Suprapubic skin (tissue), 4 donors: ENCODE measurements at regions not wholly inside any gene's neighbourhood (a gene's known extent, or its start where the extent isn't known, plus 50 kb on each side); places are given as distances from the start of the nearest gene placed in this dataset.

Experiments used
- DNase-seq, 2 donors: peaks; one replicate each; pipeline ENCODE4 v3.0.0-alpha.2; 2019; ENCODE audit warnings: low spot score in 2 of 2
- H3K27ac ChIP-seq: fragments of 200-600 bp; sonication (generic); one replicate; pipeline ENCODE4 v1.5.1; 2019
- H3K27me3 ChIP-seq: fragments of 200-600 bp; sonication (generic); one replicate; pipeline ENCODE4 v1.5.1; 2019
- H3K36me3 ChIP-seq: fragments of 200-600 bp; sonication (generic); one replicate; pipeline ENCODE4 v1.5.1; 2019
- H3K4me1 ChIP-seq: fragments of 200-600 bp; sonication (generic); one replicate; pipeline ENCODE4 v1.5.1; 2019
- H3K4me3 ChIP-seq: fragments of 200-600 bp; sonication (generic); one replicate; pipeline ENCODE4 v1.5.1; 2019; ENCODE audit warnings: mild to moderate bottlenecking
- H3K9me3 ChIP-seq: fragments of 200-600 bp; sonication (generic); one replicate; pipeline ENCODE4 v1.5.1; 2019
- EP300 ChIP-seq: sonication (generic); formaldehyde crosslinking; IDR thresholded peaks from one replicate; pipeline ENCODE4 v1.6.1; 2017; ENCODE audit warnings: antibody characterized with exemption
- POLR2A ChIP-seq, 2 donors: fragments of 450-650 bp; IDR thresholded peaks; one replicate each; pipeline ENCODE4 v1.6.1; 2017; ENCODE audit warnings: antibody characterized with exemption in 2 of 2, mild to moderate bottlenecking in 2 of 2, moderate library complexity in 2 of 2
- POLR2AphosphoS5 ChIP-seq, 3 donors: sonication (generic); formaldehyde crosslinking; IDR thresholded peaks; one replicate each; pipeline ENCODE4 v1.6.1; 2017; ENCODE audit warnings: antibody characterized with exemption in 3 of 3
- WGBS: methylation state at CpG from one replicate; pipeline ENCODE4 v1.1.5; 2018; 5-methylcytosine and 5-hydroxymethylcytosine counted together
- TF ChIP-seq, protein P1 (sequence below), 2 donors: fragments of 200-600 bp in 1 of 2; fragments of 450-650 bp in 1 of 2; sonication (generic) in 1 of 2; IDR thresholded peaks; one replicate each; pipeline ENCODE4 v1.5.1; 2016 to 2019; ENCODE audit warnings: antibody characterized with exemption in 2 of 2, mild to moderate bottlenecking in 1 of 2, moderate library complexity in 1 of 2

DNA sequence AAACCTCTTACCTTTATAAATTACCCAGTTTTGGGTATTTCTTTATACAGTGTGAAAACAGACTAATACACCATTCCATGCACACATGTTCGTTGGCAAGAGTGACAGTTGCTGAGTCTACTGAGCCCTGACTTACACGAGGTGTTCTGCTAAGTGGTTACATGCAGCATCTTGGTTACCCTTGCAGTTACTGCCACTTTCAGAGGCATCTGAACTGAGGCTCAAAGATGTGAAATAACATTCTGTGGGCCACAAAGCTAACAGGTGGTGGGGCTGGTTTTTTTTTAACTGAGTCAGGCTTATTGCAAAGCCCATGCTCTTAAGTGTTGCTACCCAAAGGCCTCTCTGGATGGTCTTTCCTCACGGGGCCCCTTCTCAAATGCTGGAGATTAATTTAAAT, 54.4 kb upstream of the GTSF1L start:
- WGBS, result 62% methylated on average over 3 of the region's 3 CpGs
- TF ChIP-seq, protein P1, sequence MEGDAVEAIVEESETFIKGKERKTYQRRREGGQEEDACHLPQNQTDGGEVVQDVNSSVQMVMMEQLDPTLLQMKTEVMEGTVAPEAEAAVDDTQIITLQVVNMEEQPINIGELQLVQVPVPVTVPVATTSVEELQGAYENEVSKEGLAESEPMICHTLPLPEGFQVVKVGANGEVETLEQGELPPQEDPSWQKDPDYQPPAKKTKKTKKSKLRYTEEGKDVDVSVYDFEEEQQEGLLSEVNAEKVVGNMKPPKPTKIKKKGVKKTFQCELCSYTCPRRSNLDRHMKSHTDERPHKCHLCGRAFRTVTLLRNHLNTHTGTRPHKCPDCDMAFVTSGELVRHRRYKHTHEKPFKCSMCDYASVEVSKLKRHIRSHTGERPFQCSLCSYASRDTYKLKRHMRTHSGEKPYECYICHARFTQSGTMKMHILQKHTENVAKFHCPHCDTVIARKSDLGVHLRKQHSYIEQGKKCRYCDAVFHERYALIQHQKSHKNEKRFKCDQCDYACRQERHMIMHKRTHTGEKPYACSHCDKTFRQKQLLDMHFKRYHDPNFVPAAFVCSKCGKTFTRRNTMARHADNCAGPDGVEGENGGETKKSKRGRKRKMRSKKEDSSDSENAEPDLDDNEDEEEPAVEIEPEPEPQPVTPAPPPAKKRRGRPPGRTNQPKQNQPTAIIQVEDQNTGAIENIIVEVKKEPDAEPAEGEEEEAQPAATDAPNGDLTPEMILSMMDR (IDR thresholded peaks at IDR 0.05), result no peak
- TF ChIP-seq POLR2A (IDR thresholded peaks at IDR 0.05) (no peak), EP300 (no peak), POLR2AphosphoS5 (IDR thresholded peaks at IDR 0.05) (no peak)
- DNase-seq, result no peak

DNA sequence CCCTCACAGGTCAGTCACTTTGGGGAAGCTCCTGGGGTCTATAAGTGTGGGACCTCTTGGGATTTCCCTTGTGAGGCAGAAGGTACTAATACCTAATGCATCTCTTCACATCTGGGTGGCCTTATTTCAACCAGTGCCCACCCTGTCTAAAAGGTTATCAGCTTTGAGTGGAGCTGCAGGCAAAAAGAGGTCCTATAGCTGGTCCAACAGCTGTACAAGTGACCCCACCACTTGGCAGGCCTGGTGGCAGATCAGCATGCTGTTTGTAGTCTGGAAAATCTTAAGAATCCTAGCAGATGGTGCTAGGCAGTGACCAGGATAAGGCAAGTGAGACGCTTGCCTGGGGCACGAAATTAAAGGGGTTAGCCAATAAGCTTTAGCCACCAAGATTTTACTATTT, 51.6 kb upstream of the GTSF1L start:
- H3K27ac ChIP-seq, result no peak overlapping the region
- peaks cover 7% of the 10 kb centered on the region for H3K27me3 ChIP-seq
- 82% methylated on average over 2 of the region's 2 CpGs for WGBS
- no peaks in the 10 kb centered on the region for H3K4me1 ChIP-seq
- H3K36me3 ChIP-seq, result no peaks in the 10 kb centered on the region
- H3K4me3 ChIP-seq, result no peak overlapping the region
- no peak for TF ChIP-seq EP300
- no peak for TF ChIP-seq POLR2AphosphoS5 (IDR thresholded peaks at IDR 0.05)
- DNase-seq, result no peak
- peaks cover 16% of the 10 kb centered on the region for H3K9me3 ChIP-seq

More for the DNA sequence above, 54.4 kb upstream of the GTSF1L start:
- H3K4me3 ChIP-seq, result no peak overlapping the region
- H3K9me3 ChIP-seq, result peaks cover 16% of the 10 kb centered on the region
- H3K27ac ChIP-seq, result no peak overlapping the region
- H3K36me3 ChIP-seq, result no peaks in the 10 kb centered on the region
- no peaks in the 10 kb centered on the region for H3K27me3 ChIP-seq
- no peaks in the 10 kb centered on the region for H3K4me1 ChIP-seq

DNA sequence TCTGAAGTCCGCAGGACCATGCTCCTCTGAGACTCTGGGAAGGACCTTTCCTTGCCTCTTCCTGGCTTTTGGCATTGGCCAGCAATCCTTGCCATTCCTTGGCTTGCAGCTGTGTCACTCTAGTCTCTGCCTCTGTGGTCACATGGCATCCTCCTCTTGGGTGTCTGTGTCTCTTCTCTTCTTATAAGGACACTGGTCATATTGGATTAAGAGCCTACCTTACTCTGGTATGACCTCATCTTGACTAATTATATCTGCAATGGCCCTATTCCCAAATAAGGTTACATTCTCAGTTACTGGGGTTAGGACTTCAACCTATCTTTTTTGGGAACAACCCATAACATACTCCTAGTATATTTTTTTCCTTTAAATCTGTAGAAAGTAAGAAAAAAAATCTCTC, 49.9 kb upstream of the GTSF1L start:
- peaks cover 22% of the 10 kb centered on the region for H3K27me3 ChIP-seq
- TF ChIP-seq POLR2AphosphoS5 (IDR thresholded peaks at IDR 0.05) (no peak), POLR2A (IDR thresholded peaks at IDR 0.05) (no peak), EP300 (no peak)
- TF ChIP-seq, protein P1 (IDR thresholded peaks at IDR 0.05), result no peak
- no peak for DNase-seq
- H3K4me3 ChIP-seq, result no peak overlapping the region
- no peaks in the 10 kb centered on the region for H3K4me1 ChIP-seq
- 86% methylated on average over 1 of the region's 1 CpG for WGBS
- no peaks in the 10 kb centered on the region for H3K36me3 ChIP-seq
- H3K27ac ChIP-seq, result no peak overlapping the region
- peaks cover 16% of the 10 kb centered on the region for H3K9me3 ChIP-seq
